BJ (cell line): ENCODE measurements at regions not wholly inside any gene's neighbourhood (a gene's known extent, or its start where the extent isn't known, plus 50 kb on each side); places are given as distances from the start of the nearest gene placed in this dataset.

Experiments used
- CTCF ChIA-PET: fragments of 350-600 bp; formaldehyde crosslinking; extraction: SDS; loops from one replicate; lab custom pipeline; 2021; ENCODE audit warnings: antibody characterized with exemption, inconsistent platforms; lab: Yijun Ruan, JAX
- POLR2A ChIA-PET: fragments of 300-600 bp; sonication (Branson Sonifier 250); formaldehyde crosslinking; extraction: SDS; loops from one replicate; lab custom pipeline; 2021; ENCODE audit warnings: antibody characterized with exemption; lab: Charles Lee
- DNase-seq: peaks from one replicate; pipeline ENCODE4 v3.0.0-alpha.2; 2011; ENCODE audit warnings: low read depth
- H3K27me3 ChIP-seq: 2 replicates; pipeline ENCODE4 v1.6.0; 2011; ENCODE audit warnings: low read length; ENCODE audit not compliant: control insufficient read depth, insufficient read depth
- H3K36me3 ChIP-seq: 2 replicates; pipeline ENCODE4 v1.5.1; 2011; ENCODE audit warnings: low read length; ENCODE audit not compliant: control insufficient read depth, insufficient read depth
- H3K4me3 ChIP-seq: 2 replicates; pipeline ENCODE4 v1.5.1; 2011; ENCODE audit warnings: low read depth, mild to moderate bottlenecking, control low read depth, low read length
- CTCF ChIP-seq: IDR thresholded peaks from 2 replicates; pipeline ENCODE4 v1.5.1; 2011; ENCODE audit warnings: low read depth, mild to moderate bottlenecking, control low read depth, inconsistent platforms, low read length, moderate library complexity; ENCODE audit not compliant: insufficient read depth

- CTCF ChIA-PET = no interaction called here
Measured at GRCh38 chr10:91344117-91344856, 65.9 kb upstream of the HECTD2 start.

GRCh38 chr10:91345716-91346115, 64.4 kb upstream of the HECTD2 start:
- Histone ChIP-seq H3K4me3 (no peak overlapping the region), H3K27me3 (no peaks in the 10 kb centered on the region), H3K36me3 (no peaks in the 10 kb centered on the region)
- TF ChIP-seq CTCF = no peak
- DNase-seq = no peak
- POLR2A ChIA-PET = no interaction called here
- CTCF ChIA-PET = interaction anchor here (0.7 kb wide), 1 partner anchor 768 kb away, joined by 3 read pairs; no protein-coding TSS in a partner anchor

More at GRCh38 chr10:91344117-91344856, 65.9 kb upstream of the HECTD2 start:
- no peaks in the 10 kb centered on the region for H3K36me3 ChIP-seq
- TF ChIP-seq CTCF = no peak
- no peak overlapping the region for H3K4me3 ChIP-seq
- POLR2A ChIA-PET = no interaction called here
- DNase-seq = no peak
- no peaks in the 10 kb centered on the region; the same call in 1 of the 2 replicates for H3K27me3 ChIP-seq

- ChIA-PET POLR2A (no interaction called here), CTCF (no interaction called here)
- DNase-seq = no peak
- Histone ChIP-seq H3K4me3 (no peak overlapping the region), H3K27me3 (no peaks in the 10 kb centered on the region), H3K36me3 (no peaks in the 10 kb centered on the region)
- TF ChIP-seq CTCF = no peak
Measured at GRCh38 chr10:91347529-91347928, 62.6 kb upstream of the HECTD2 start.

- TF ChIP-seq CTCF = no peak
- Histone ChIP-seq H3K27me3 (no peaks in the 10 kb centered on the region), H3K4me3 (no peak overlapping the region), H3K36me3 (no peaks in the 10 kb centered on the region)
- CTCF ChIA-PET = interaction anchor here (1.0 to 1.1 kb wide), 3 partner anchors 8 to 51 kb away, joined by 3 to 4 read pairs (median 3); no protein-coding TSS in a partner anchor
- POLR2A ChIA-PET = no interaction called here
- peak; percentile 82 for DNase-seq
Measured at GRCh38 chr10:91349381-91349780, 60.8 kb upstream of the HECTD2 start.

- ChIA-PET POLR2A (no interaction called here), CTCF (interaction anchor here (1.1 to 1.2 kb wide), 2 partner anchors 10 to 52 kb away, joined by 4 to 5 read pairs; no protein-coding TSS in a partner anchor)
- H3K36me3 ChIP-seq = no peaks in the 10 kb centered on the region
- no peak for DNase-seq
- no peaks in the 10 kb centered on the region for H3K27me3 ChIP-seq
- no peak for TF ChIP-seq CTCF
- H3K4me3 ChIP-seq = no peak overlapping the region
Measured at GRCh38 chr10:91350651-91351081, 59.5 kb upstream of the HECTD2 start.
